ENCODE measurements at regions not wholly inside any gene's neighbourhood (a gene's known extent, or its start where the extent isn't known, plus 50 kb on each side); places are given as distances from the start of the nearest gene placed in this dataset.
"Not testable (repeated sequence)": the region's sequence is repeated elsewhere in the genome, so short reads cannot be mapped to it uniquely, and the experiment has no call there.

DNA sequence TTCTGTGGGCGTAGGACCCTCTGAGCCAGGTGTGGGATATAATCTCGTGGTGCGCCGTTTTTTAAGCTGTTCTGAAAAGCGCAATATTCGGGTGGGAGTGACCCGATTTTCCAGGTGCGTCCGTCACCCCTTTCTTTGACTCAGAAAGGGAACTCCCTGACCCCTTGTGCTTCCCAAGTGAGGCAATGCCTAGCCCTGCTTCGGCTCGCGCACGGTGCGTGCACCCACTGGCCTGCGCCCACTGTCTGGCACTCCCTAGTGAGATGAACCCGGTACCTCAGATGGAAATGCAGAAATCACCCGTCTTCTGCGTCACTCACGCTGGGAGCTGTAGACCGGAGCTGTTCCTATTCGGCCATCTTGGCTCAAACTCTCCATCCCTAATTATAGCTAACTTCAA lies 82.9 kb downstream of the GASK1B start:
- not testable (repeated sequence) for H3K27ac ChIP-seq (ENCODE audit: low read depth in 2 of 2, low read length in 2 of 2); H3K4me1 ChIP-seq (ENCODE audit: control insufficient read depth in 2 of 2, insufficient read depth in 2 of 2, low read length in 2 of 2); H3K9me3 ChIP-seq (ENCODE audit: control insufficient read depth in 2 of 2, low read length in 2 of 2); H3K9ac ChIP-seq (ENCODE audit: low read depth in 1 of 2, low read length in 2 of 2); H3K36me3 ChIP-seq (ENCODE audit: control insufficient read depth in 2 of 2, insufficient read depth in 2 of 2, low read length in 2 of 2); H3K27me3 ChIP-seq (ENCODE audit: control insufficient read depth in 2 of 2, insufficient read depth in 2 of 2, low read length in 2 of 2); H3K4me3 ChIP-seq (ENCODE audit: low read length in 2 of 2)

DNA sequence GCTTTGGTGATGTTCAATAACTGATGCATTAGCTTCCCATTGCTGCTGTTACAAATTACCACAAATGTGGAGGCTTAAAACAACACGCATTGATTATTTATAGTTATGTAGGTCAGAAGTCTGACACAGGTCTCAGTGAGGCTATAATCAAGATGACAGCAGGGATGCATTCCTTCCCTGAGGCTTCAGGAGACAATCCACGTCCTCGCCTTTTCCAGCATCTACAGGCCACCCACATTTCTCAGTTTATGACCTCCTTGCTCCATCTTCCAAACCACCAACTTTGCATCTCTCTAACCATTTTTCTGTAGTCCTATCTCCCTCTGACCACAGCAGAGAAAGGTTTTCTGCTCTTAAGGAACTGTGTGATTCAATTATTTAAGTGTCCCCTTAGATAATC lies 92.5 kb downstream of the GASK1B start:
- no peak overlapping the region for H3K27ac ChIP-seq (ENCODE audit: low read depth in 2 of 2, low read length in 2 of 2)
- no peak overlapping the region for H3K4me3 ChIP-seq (ENCODE audit: low read length in 2 of 2)

DNA sequence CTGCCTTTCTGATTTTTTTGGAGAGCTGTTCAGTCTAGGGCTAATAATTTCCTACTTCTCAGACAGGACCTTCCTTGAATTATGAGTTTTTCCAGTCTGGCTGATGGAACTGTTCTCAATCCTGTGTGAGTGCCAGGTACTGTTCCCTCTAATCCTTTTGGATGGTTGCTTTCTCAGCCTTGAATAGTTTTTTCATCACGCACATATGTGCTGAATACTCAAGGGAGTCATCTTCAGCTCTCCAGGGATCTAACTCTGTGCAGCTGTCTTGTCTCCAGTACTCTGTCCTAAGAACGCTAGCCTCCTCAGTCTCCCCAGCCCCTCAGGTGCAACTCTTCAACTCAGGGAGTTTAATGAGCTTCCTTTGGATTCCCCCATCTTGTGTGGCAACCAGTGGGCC lies 93.2 kb downstream of the GASK1B start:
- Histone ChIP-seq H3K9me3 (ENCODE audit: control insufficient read depth in 2 of 2, low read length in 2 of 2) (no peaks in the 10 kb centered on the region), H3K27ac (ENCODE audit: low read depth in 2 of 2, low read length in 2 of 2) (no peak overlapping the region), H3K4me1 (ENCODE audit: control insufficient read depth in 2 of 2, insufficient read depth in 2 of 2, low read length in 2 of 2) (no peaks in the 10 kb centered on the region), H3K36me3 (ENCODE audit: control insufficient read depth in 2 of 2, insufficient read depth in 2 of 2, low read length in 2 of 2) (no peaks in the 10 kb centered on the region), H3K4me3 (ENCODE audit: low read length in 2 of 2) (no peak overlapping the region), H3K27me3 (ENCODE audit: control insufficient read depth in 2 of 2, insufficient read depth in 2 of 2, low read length in 2 of 2) (no peaks in the 10 kb centered on the region), H3K9ac (ENCODE audit: low read depth in 1 of 2, low read length in 2 of 2) (no peak overlapping the region)

More for the DNA sequence above, 92.5 kb downstream of the GASK1B start:
- Histone ChIP-seq H3K27me3 (ENCODE audit: control insufficient read depth in 2 of 2, insufficient read depth in 2 of 2, low read length in 2 of 2) (no peaks in the 10 kb centered on the region), H3K9me3 (ENCODE audit: control insufficient read depth in 2 of 2, low read length in 2 of 2) (no peaks in the 10 kb centered on the region), H3K36me3 (ENCODE audit: control insufficient read depth in 2 of 2, insufficient read depth in 2 of 2, low read length in 2 of 2) (no peaks in the 10 kb centered on the region), H3K9ac (ENCODE audit: low read depth in 1 of 2, low read length in 2 of 2) (no peak overlapping the region), H3K4me1 (ENCODE audit: control insufficient read depth in 2 of 2, insufficient read depth in 2 of 2, low read length in 2 of 2) (no peaks in the 10 kb centered on the region)

- no peak overlapping the region for H3K4me3 ChIP-seq (ENCODE audit: low read length in 2 of 2)
- H3K9me3 ChIP-seq (ENCODE audit: control insufficient read depth in 2 of 2, low read length in 2 of 2): no peaks in the 10 kb centered on the region
- no peaks in the 10 kb centered on the region for H3K4me1 ChIP-seq (ENCODE audit: control insufficient read depth in 2 of 2, insufficient read depth in 2 of 2, low read length in 2 of 2)
- H3K36me3 ChIP-seq (ENCODE audit: control insufficient read depth in 2 of 2, insufficient read depth in 2 of 2, low read length in 2 of 2): no peaks in the 10 kb centered on the region
- no peak overlapping the region for H3K27ac ChIP-seq (ENCODE audit: low read depth in 2 of 2, low read length in 2 of 2)
- H3K27me3 ChIP-seq (ENCODE audit: control insufficient read depth in 2 of 2, insufficient read depth in 2 of 2, low read length in 2 of 2): no peaks in the 10 kb centered on the region
- no peak overlapping the region for H3K9ac ChIP-seq (ENCODE audit: low read depth in 1 of 2, low read length in 2 of 2)
These were observed 95.0 kb downstream of the GASK1B start for GRCh38 chr4:158077835-158078234.

DNA sequence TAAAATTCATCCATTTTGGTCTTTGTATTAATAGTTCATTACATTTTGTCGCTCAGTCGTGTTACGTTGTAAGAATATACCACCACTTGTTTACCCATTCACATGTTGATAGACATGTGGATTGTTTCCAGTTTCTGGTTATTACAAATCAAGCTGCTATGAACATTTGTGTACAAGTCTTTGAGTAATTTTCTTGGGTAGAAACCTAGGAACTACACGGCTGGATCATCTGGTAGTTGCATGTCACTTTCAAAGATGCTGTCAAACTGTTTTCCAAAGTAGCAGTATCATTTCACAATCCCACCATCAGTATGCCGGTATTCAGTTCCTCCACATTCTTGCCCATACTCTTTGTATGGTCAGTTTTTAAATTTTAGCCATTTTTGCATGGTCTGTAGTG lies 98.0 kb downstream of the GASK1B start:
- H3K4me1 ChIP-seq (ENCODE audit: control insufficient read depth in 2 of 2, insufficient read depth in 2 of 2, low read length in 2 of 2): no peaks in the 10 kb centered on the region
- no peak overlapping the region for H3K9ac ChIP-seq (ENCODE audit: low read depth in 1 of 2, low read length in 2 of 2)
- no peak overlapping the region for H3K4me3 ChIP-seq (ENCODE audit: low read length in 2 of 2)
- H3K27ac ChIP-seq (ENCODE audit: low read depth in 2 of 2, low read length in 2 of 2): no peak overlapping the region
- H3K36me3 ChIP-seq (ENCODE audit: control insufficient read depth in 2 of 2, insufficient read depth in 2 of 2, low read length in 2 of 2): no peaks in the 10 kb centered on the region
- H3K9me3 ChIP-seq (ENCODE audit: control insufficient read depth in 2 of 2, low read length in 2 of 2): no peaks in the 10 kb centered on the region
- no peaks in the 10 kb centered on the region for H3K27me3 ChIP-seq (ENCODE audit: control insufficient read depth in 2 of 2, insufficient read depth in 2 of 2, low read length in 2 of 2)

DNA sequence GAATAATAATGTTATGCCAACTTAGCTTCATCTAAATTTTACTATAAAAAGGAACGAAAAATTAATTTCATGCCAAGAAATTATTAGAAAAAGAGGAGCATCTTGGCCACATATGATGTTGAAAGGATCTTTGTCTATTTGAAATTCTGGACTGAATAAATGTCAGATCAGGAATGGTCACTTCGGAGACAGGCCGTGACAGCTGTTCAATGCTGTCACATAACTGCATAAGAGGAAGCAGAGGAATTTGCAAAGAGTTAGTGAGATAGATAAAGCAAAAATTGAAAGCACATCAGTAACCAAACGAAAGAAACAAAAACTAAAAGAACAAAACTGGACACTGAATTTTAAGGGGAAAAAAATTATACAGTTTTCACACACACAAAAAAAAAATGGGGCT lies 100.9 kb downstream of the GASK1B start:
- no peak overlapping the region for H3K4me3 ChIP-seq (ENCODE audit: low read length in 2 of 2)
- no peaks in the 10 kb centered on the region for H3K4me1 ChIP-seq (ENCODE audit: control insufficient read depth in 2 of 2, insufficient read depth in 2 of 2, low read length in 2 of 2)

GRCh38 chr4:158068068-158068467 lies 104.8 kb downstream of the GASK1B start:
- H3K36me3 ChIP-seq (ENCODE audit: control insufficient read depth in 2 of 2, insufficient read depth in 2 of 2, low read length in 2 of 2): no peaks in the 10 kb centered on the region
- H3K9me3 ChIP-seq (ENCODE audit: control insufficient read depth in 2 of 2, low read length in 2 of 2): no peaks in the 10 kb centered on the region
- no peak overlapping the region for H3K4me3 ChIP-seq (ENCODE audit: low read length in 2 of 2)
- H3K9ac ChIP-seq (ENCODE audit: low read depth in 1 of 2, low read length in 2 of 2): no peak overlapping the region
- no peaks in the 10 kb centered on the region for H3K27me3 ChIP-seq (ENCODE audit: control insufficient read depth in 2 of 2, insufficient read depth in 2 of 2, low read length in 2 of 2)
- no peak overlapping the region for H3K27ac ChIP-seq (ENCODE audit: low read depth in 2 of 2, low read length in 2 of 2)
- H3K4me1 ChIP-seq (ENCODE audit: control insufficient read depth in 2 of 2, insufficient read depth in 2 of 2, low read length in 2 of 2): no peaks in the 10 kb centered on the region

More for the DNA sequence above, 100.9 kb downstream of the GASK1B start:
- Histone ChIP-seq H3K9me3 (ENCODE audit: control insufficient read depth in 2 of 2, low read length in 2 of 2) (no peaks in the 10 kb centered on the region), H3K36me3 (ENCODE audit: control insufficient read depth in 2 of 2, insufficient read depth in 2 of 2, low read length in 2 of 2) (no peaks in the 10 kb centered on the region), H3K27me3 (ENCODE audit: control insufficient read depth in 2 of 2, insufficient read depth in 2 of 2, low read length in 2 of 2) (no peaks in the 10 kb centered on the region), H3K27ac (ENCODE audit: low read depth in 2 of 2, low read length in 2 of 2) (no peak overlapping the region), H3K9ac (ENCODE audit: low read depth in 1 of 2, low read length in 2 of 2) (no peak overlapping the region)

DNA sequence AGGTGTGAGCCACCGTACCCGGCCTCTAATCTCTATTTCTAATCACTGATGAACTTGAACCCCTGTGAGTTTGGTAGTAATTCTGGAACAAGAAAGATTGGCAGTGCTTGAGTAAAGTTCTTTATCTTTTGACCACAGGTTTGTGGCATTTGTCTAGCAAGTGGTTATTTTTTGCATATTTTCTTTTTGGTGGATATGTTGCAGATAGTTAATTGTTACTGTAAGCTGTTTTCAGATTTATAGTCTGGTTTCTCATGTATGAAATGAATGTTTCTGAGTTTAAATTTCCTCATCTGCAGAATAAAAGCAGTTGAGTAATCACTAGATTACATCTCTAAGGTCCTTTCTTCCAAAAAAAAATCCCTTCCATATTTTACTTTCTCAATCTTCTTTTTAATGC lies 105.2 kb downstream of the GASK1B start:
- no peak overlapping the region for H3K9ac ChIP-seq (ENCODE audit: low read depth in 1 of 2, low read length in 2 of 2)
- H3K36me3 ChIP-seq (ENCODE audit: control insufficient read depth in 2 of 2, insufficient read depth in 2 of 2, low read length in 2 of 2): no peaks in the 10 kb centered on the region
- H3K27ac ChIP-seq (ENCODE audit: low read depth in 2 of 2, low read length in 2 of 2): no peak overlapping the region
- no peaks in the 10 kb centered on the region for H3K27me3 ChIP-seq (ENCODE audit: control insufficient read depth in 2 of 2, insufficient read depth in 2 of 2, low read length in 2 of 2)
- no peak overlapping the region for H3K4me3 ChIP-seq (ENCODE audit: low read length in 2 of 2)
- H3K4me1 ChIP-seq (ENCODE audit: control insufficient read depth in 2 of 2, insufficient read depth in 2 of 2, low read length in 2 of 2): no peaks in the 10 kb centered on the region
- H3K9me3 ChIP-seq (ENCODE audit: control insufficient read depth in 2 of 2, low read length in 2 of 2): no peaks in the 10 kb centered on the region

DNA sequence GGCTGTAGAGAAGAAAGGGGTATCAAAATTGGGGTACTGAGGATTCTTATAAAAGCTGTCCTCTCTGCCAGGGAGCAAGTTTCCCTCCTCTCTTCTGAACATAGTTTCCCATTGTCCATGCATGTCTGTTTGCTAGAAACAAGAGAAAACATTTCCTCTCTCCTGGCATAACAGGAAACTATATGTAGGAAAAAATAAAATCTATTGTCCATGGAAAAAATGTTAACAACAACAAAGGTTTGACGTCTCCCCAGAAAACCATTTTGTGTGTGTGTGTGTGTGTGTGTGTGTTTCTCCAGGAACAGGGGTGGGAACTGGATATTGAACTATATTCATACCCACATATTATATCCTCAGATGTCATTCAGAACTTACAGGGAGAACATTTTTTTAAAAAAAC lies 107.2 kb downstream of the GASK1B start:
- Histone ChIP-seq H3K9me3 (ENCODE audit: control insufficient read depth in 2 of 2, low read length in 2 of 2) (no peaks in the 10 kb centered on the region), H3K4me3 (ENCODE audit: low read length in 2 of 2) (no peak overlapping the region), H3K4me1 (ENCODE audit: control insufficient read depth in 2 of 2, insufficient read depth in 2 of 2, low read length in 2 of 2) (no peaks in the 10 kb centered on the region), H3K36me3 (ENCODE audit: control insufficient read depth in 2 of 2, insufficient read depth in 2 of 2, low read length in 2 of 2) (no peaks in the 10 kb centered on the region), H3K9ac (ENCODE audit: low read depth in 1 of 2, low read length in 2 of 2) (no peak overlapping the region), H3K27me3 (ENCODE audit: control insufficient read depth in 2 of 2, insufficient read depth in 2 of 2, low read length in 2 of 2) (no peaks in the 10 kb centered on the region), H3K27ac (ENCODE audit: low read depth in 2 of 2, low read length in 2 of 2) (no peak overlapping the region)

GRCh38 chr4:158065176-158065575 lies 107.6 kb downstream of the GASK1B start:
- Histone ChIP-seq H3K36me3 (ENCODE audit: control insufficient read depth in 2 of 2, insufficient read depth in 2 of 2, low read length in 2 of 2) (no peaks in the 10 kb centered on the region), H3K27me3 (ENCODE audit: control insufficient read depth in 2 of 2, insufficient read depth in 2 of 2, low read length in 2 of 2) (no peaks in the 10 kb centered on the region), H3K27ac (ENCODE audit: low read depth in 2 of 2, low read length in 2 of 2) (no peak overlapping the region), H3K9me3 (ENCODE audit: control insufficient read depth in 2 of 2, low read length in 2 of 2) (no peaks in the 10 kb centered on the region), H3K4me1 (ENCODE audit: control insufficient read depth in 2 of 2, insufficient read depth in 2 of 2, low read length in 2 of 2) (no peaks in the 10 kb centered on the region), H3K4me3 (ENCODE audit: low read length in 2 of 2) (no peak overlapping the region), H3K9ac (ENCODE audit: low read depth in 1 of 2, low read length in 2 of 2) (no peak overlapping the region)

GRCh38 chr4:158056689-158057245 lies 116.1 kb downstream of the GASK1B start:
- no peak overlapping the region for H3K9ac ChIP-seq (ENCODE audit: low read depth in 1 of 2, low read length in 2 of 2)
- no peaks in the 10 kb centered on the region for H3K9me3 ChIP-seq (ENCODE audit: control insufficient read depth in 2 of 2, low read length in 2 of 2)
- H3K27me3 ChIP-seq (ENCODE audit: control insufficient read depth in 2 of 2, insufficient read depth in 2 of 2, low read length in 2 of 2): no peaks in the 10 kb centered on the region
- no peak overlapping the region for H3K4me3 ChIP-seq (ENCODE audit: low read length in 2 of 2)
- H3K36me3 ChIP-seq (ENCODE audit: control insufficient read depth in 2 of 2, insufficient read depth in 2 of 2, low read length in 2 of 2): no peaks in the 10 kb centered on the region
- no peaks in the 10 kb centered on the region for H3K4me1 ChIP-seq (ENCODE audit: control insufficient read depth in 2 of 2, insufficient read depth in 2 of 2, low read length in 2 of 2)
- no peak overlapping the region for H3K27ac ChIP-seq (ENCODE audit: low read depth in 2 of 2, low read length in 2 of 2)

Data from mucosa of rectum (tissue), 2 donors.